ENCODE measurements at regions not wholly inside any gene's neighbourhood (a gene's known extent, or its start where the extent isn't known, plus 50 kb on each side); places are given as distances from the start of the nearest gene placed in this dataset.

DNA sequence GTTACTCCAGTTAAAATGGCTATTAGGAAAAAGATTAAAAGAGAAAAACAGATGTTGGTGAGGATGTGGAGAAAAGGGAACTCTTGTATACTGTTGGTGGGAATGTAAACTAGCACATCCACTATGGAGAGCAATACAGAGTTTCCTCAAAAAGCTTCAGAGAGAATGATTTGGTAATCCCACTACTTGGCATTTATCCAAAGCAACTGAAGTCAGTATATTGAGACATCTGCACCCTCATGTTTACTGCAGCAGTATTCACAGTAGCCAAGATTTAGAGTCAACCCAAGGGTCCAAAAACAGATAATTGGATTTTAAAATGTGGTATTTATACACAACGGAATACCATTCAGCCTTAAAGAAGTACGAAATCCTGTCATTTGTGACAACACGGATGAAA, 469.5 kb downstream of the QKI start:
- DNase-seq (ENCODE audit: extremely low spot score) = no peak
- ChIA-PET CTCF (no interaction called here), POLR2A (no interaction called here)

DNA sequence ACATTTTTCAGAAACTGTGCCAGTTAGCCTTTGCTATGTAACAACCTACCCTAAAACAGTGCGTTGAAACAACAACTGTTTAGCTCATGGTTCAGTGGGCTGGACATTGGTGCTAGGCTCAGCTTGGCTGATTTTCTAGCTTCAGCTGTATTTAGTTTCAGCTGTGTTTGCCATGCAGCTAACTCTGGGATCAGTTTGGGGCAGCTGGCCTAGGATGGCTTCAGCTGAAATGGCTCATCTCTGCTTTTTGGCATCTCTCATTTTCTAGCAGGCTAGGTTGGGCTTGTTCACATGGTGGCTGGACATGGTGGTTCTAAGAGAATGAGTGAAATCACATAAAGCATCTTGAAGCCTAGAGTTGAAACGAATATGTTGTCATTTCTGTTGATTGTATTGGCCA, 464.2 kb downstream of the QKI start:
- no peak for DNase-seq (ENCODE audit: extremely low spot score)
- TF ChIP-seq FOXA1 (IDR thresholded peaks at IDR 0.05) (no peak), PKNOX1 (IDR thresholded peaks at IDR 0.05) (no peak), FOXK2 (IDR thresholded peaks at IDR 0.05) (no peak), BHLHE40 (IDR thresholded peaks at IDR 0.05; ENCODE audit: borderline replicate concordance) (no peak)
- ChIA-PET POLR2A (no interaction called here), CTCF (no interaction called here)

More for the DNA sequence above, 469.5 kb downstream of the QKI start:
- no peak for TF ChIP-seq SP1 (IDR thresholded peaks at IDR 0.05)
- no peak for TF ChIP-seq L3MBTL2 (conservative IDR thresholded peaks at IDR 0.05)
- TF ChIP-seq LEF1 (IDR thresholded peaks at IDR 0.05; ENCODE audit: borderline replicate concordance) = no peak
- TF ChIP-seq FOXK2 (IDR thresholded peaks at IDR 0.05) = no peak
- TF ChIP-seq HDGF (IDR thresholded peaks at IDR 0.05; ENCODE audit: borderline replicate concordance) = no peak
- TF ChIP-seq ARNT (IDR thresholded peaks at IDR 0.05) = no peak
- TF ChIP-seq FOXM1 (IDR thresholded peaks at IDR 0.05; ENCODE audit: borderline replicate concordance) = no peak
- TF ChIP-seq BHLHE40 (IDR thresholded peaks at IDR 0.05; ENCODE audit: borderline replicate concordance) = no peak
- TF ChIP-seq ZNF384 (IDR thresholded peaks at IDR 0.05) = no peak
- TF ChIP-seq NFRKB (IDR thresholded peaks at IDR 0.05) = no peak
- TF ChIP-seq ELF4 (IDR thresholded peaks at IDR 0.05) = no peak
- TF ChIP-seq PKNOX1 (IDR thresholded peaks at IDR 0.05) = no peak
- no peak for TF ChIP-seq SUZ12 (IDR thresholded peaks at IDR 0.05)
- TF ChIP-seq FOXA1 (IDR thresholded peaks at IDR 0.05) = no peak
- no peak for TF ChIP-seq CTBP1 (IDR thresholded peaks at IDR 0.05; ENCODE audit: borderline replicate concordance)
- no peak for TF ChIP-seq TARDBP (IDR thresholded peaks at IDR 0.05)

GRCh38 chr6:163877877-163878639, 463.5 kb downstream of the QKI start:
- POLR2A ChIA-PET = no interaction called here
- DNase-seq (ENCODE audit: extremely low spot score) = no peak
- TF ChIP-seq L3MBTL2 (conservative IDR thresholded peaks at IDR 0.05) (no peak), BHLHE40 (IDR thresholded peaks at IDR 0.05; ENCODE audit: borderline replicate concordance) (no peak), ARNT (IDR thresholded peaks at IDR 0.05) (no peak), NFRKB (IDR thresholded peaks at IDR 0.05) (no peak), LEF1 (IDR thresholded peaks at IDR 0.05; ENCODE audit: borderline replicate concordance) (no peak), HDGF (IDR thresholded peaks at IDR 0.05; ENCODE audit: borderline replicate concordance) (no peak), CTBP1 (IDR thresholded peaks at IDR 0.05; ENCODE audit: borderline replicate concordance) (no peak), SUZ12 (IDR thresholded peaks at IDR 0.05) (no peak), ELF4 (IDR thresholded peaks at IDR 0.05) (no peak)
- CTCF ChIA-PET = no interaction called here

GRCh38 chr6:163876391-163876790, 461.9 kb downstream of the QKI start:
- no peak for DNase-seq (ENCODE audit: extremely low spot score)
- ChIA-PET CTCF (no interaction called here), POLR2A (no interaction called here)
- TF ChIP-seq BHLHE40 (IDR thresholded peaks at IDR 0.05; ENCODE audit: borderline replicate concordance) (no peak), LEF1 (IDR thresholded peaks at IDR 0.05; ENCODE audit: borderline replicate concordance) (no peak), ELF4 (IDR thresholded peaks at IDR 0.05) (no peak), ZNF384 (IDR thresholded peaks at IDR 0.05) (no peak), NFRKB (IDR thresholded peaks at IDR 0.05) (no peak), FOXM1 (IDR thresholded peaks at IDR 0.05; ENCODE audit: borderline replicate concordance) (no peak), ARNT (IDR thresholded peaks at IDR 0.05) (no peak), SP1 (IDR thresholded peaks at IDR 0.05) (no peak), FOXA1 (IDR thresholded peaks at IDR 0.05) (no peak)

GRCh38 chr6:163874784-163875183, 460.3 kb downstream of the QKI start:
- ChIA-PET CTCF (no interaction called here), POLR2A (no interaction called here)
- no peak for DNase-seq (ENCODE audit: extremely low spot score)
- no peak for TF ChIP-seq BHLHE40 (IDR thresholded peaks at IDR 0.05; ENCODE audit: borderline replicate concordance)

DNA sequence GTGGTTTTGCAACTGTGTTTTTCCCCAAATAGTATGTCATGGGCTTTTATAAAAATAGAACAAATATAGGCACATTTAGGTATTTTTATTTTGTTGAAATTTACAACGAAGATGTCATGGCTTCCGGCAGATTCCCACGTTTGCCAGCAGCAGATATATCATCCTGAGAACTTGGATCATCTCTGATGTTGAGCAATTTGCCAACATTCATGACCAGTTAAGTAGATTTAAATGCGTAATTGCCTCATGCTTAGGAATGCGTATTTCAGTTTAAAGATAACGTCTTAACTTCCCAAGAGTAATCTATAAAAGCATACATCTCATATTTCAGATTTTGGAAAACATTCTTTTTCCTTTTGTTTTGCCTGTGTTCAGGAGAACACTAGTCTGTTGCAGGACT, 457.8 kb downstream of the QKI start:
- no peak for DNase-seq (ENCODE audit: extremely low spot score)
- ChIA-PET CTCF (no interaction called here), POLR2A (no interaction called here)
- TF ChIP-seq NFRKB (IDR thresholded peaks at IDR 0.05) (no peak), HDGF (IDR thresholded peaks at IDR 0.05; ENCODE audit: borderline replicate concordance) (no peak), ARNT (IDR thresholded peaks at IDR 0.05) (no peak), ZNF384 (IDR thresholded peaks at IDR 0.05) (no peak), SP1 (IDR thresholded peaks at IDR 0.05) (no peak), FOXM1 (IDR thresholded peaks at IDR 0.05; ENCODE audit: borderline replicate concordance) (no peak), BHLHE40 (IDR thresholded peaks at IDR 0.05; ENCODE audit: borderline replicate concordance) (no peak), CTBP1 (IDR thresholded peaks at IDR 0.05; ENCODE audit: borderline replicate concordance) (no peak), FOXK2 (IDR thresholded peaks at IDR 0.05) (no peak), LEF1 (IDR thresholded peaks at IDR 0.05; ENCODE audit: borderline replicate concordance) (no peak), ELF4 (IDR thresholded peaks at IDR 0.05) (no peak)

DNA sequence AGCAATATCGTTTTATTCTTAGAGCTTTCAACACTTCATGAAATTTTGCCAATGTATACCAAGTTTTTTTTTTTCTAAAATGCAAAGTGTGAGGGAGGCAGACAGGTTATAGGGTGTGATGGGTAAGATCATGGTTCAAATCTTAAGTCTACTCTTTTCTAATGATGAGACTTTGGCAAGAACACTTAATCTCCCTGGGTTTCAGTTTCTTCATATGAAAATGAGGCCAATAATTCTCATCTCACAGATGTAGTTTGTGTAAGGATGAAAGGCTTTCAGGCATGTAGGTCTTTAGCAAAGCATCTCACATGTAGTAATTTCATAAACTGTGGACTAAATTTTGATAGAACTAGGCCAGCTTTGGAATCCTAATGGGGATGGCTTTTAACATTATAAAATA, 457.1 kb downstream of the QKI start:
- TF ChIP-seq CTBP1 (IDR thresholded peaks at IDR 0.05; ENCODE audit: borderline replicate concordance) = no peak
- no peak for TF ChIP-seq ARNT (IDR thresholded peaks at IDR 0.05)
- TF ChIP-seq ELF4 (IDR thresholded peaks at IDR 0.05) = no peak
- no peak for TF ChIP-seq ZNF384 (IDR thresholded peaks at IDR 0.05)
- TF ChIP-seq HDGF (IDR thresholded peaks at IDR 0.05; ENCODE audit: borderline replicate concordance) = no peak
- TF ChIP-seq PKNOX1 (IDR thresholded peaks at IDR 0.05) = no peak
- TF ChIP-seq FOXM1 (IDR thresholded peaks at IDR 0.05; ENCODE audit: borderline replicate concordance) = no peak
- no peak for TF ChIP-seq BHLHE40 (IDR thresholded peaks at IDR 0.05; ENCODE audit: borderline replicate concordance)
- TF ChIP-seq LEF1 (IDR thresholded peaks at IDR 0.05; ENCODE audit: borderline replicate concordance) = no peak
- no peak for TF ChIP-seq FOXA1 (IDR thresholded peaks at IDR 0.05)
- no peak for TF ChIP-seq FOXK2 (IDR thresholded peaks at IDR 0.05)
- CTCF ChIA-PET = no interaction called here
- POLR2A ChIA-PET = no interaction called here
- no peak for DNase-seq (ENCODE audit: extremely low spot score)

Data from HEK293T (cell line).